WI38 (cell line): ENCODE measurements at regions not wholly inside any gene's neighbourhood (a gene's known extent, or its start where the extent isn't known, plus 50 kb on each side); places are given as distances from the start of the nearest gene placed in this dataset.

ENCODE experiments used
- H3K4me3 ChIP-seq: 2 replicates; pipeline ENCODE4 v1.5.1; 2011; ENCODE audit warnings: low read depth, mild to moderate bottlenecking, control low read depth, low read length
- TF ChIP-seq, protein P1 (sequence below): IDR thresholded peaks from 2 replicates; pipeline ENCODE4 v1.5.1; 2012; ENCODE audit warnings: low read depth, mild to moderate bottlenecking, control low read depth, low read length

DNA sequence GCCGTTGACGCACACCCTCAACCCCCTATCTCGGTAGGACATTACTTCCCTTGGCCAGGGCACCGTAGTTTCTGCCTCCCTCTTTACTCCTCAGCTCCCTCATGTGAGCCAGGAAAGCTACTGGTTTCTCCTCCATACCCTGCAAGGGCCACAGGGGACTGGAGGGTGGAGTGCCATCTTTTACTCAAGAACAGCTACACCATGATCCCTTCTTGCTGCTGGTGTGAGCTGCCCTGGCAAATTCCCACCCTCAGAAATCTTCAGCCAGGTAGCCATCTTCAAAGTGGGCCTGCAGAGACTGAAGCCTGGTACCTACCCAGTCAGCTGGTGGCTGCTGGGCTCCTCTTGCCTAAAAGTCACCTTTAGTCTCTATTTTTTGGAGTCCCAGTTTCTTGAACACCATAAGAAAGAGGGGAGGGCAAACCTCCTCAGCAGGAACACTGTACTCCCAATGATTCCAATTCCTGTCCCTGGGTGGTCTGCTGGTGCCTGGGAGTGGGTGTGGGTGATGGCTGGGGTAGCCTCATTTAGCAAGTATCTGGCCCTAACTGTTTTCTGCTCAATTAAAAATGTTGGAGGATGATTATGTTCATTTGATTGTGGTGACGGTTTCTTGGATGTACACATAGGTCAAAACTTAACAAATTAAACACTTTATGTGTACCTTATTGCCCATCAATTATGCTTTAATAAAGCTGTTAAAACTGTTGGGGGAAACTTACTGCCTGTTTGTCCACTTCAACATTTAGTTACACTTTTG is 105.0 kb upstream of the NPY start:
- TF ChIP-seq, protein P1, sequence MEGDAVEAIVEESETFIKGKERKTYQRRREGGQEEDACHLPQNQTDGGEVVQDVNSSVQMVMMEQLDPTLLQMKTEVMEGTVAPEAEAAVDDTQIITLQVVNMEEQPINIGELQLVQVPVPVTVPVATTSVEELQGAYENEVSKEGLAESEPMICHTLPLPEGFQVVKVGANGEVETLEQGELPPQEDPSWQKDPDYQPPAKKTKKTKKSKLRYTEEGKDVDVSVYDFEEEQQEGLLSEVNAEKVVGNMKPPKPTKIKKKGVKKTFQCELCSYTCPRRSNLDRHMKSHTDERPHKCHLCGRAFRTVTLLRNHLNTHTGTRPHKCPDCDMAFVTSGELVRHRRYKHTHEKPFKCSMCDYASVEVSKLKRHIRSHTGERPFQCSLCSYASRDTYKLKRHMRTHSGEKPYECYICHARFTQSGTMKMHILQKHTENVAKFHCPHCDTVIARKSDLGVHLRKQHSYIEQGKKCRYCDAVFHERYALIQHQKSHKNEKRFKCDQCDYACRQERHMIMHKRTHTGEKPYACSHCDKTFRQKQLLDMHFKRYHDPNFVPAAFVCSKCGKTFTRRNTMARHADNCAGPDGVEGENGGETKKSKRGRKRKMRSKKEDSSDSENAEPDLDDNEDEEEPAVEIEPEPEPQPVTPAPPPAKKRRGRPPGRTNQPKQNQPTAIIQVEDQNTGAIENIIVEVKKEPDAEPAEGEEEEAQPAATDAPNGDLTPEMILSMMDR, result no peak
- no peak overlapping the region for H3K4me3 ChIP-seq

DNA sequence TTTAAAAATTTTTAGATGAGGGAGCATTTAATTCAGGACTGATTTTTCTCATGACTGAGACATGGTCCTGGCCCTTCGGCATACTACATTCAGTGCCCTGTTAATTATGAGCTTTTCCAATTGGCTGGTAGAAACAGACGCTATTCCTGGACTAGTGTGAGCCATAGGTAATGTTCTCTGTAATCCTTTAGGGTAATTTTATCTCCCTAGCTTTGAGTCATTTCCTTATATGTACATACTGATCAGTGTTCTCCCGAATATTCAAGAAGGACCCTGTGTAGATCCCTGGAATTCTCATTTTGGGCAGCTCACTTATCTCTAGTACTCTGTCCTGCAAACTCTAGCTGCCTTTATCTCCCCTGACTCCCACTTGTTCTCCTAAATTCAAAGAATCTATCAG is 92.6 kb upstream of the NPY start:
- no peak overlapping the region for H3K4me3 ChIP-seq
- TF ChIP-seq, protein P1, result no peak

DNA sequence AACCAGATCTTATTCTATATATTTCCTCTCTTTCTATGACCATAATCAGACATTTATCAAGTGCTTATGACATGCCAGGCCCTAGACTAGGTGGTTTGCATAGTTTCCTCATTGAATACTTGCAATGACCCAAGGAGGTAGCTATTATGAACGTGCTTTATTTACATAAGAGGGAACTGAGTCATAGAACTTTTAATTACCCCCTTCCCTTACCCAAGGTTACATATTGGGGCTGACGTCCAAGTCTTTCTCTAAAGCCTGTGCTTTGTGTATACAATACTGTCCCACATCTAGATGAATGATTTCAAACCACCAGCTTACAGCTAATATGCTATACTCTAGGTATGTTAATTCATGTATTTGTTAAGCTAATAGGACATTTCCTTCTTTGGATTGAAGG is 91.9 kb upstream of the NPY start:
- H3K4me3 ChIP-seq, result no peak overlapping the region
- TF ChIP-seq, protein P1, result no peak

DNA sequence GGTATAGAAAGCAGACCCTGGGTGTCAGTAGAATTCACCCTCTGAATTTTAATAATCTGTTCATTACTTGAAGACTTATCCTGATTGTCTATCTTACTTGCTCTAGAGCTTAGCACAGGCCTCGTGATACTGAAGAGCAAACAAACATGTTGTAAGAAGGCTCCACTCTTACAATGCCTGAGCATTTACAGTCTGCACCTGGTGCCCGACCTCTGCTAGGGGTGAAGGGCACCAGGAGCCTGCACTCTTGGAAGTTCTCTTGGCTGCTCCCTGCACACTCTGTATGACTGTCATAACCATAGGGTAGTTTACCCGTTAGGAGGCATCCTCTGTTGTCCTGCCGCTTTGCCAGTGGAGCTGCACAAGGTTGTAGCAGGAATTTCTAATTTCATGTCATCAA is 91.3 kb upstream of the NPY start:
- TF ChIP-seq, protein P1, result no peak
- no peak overlapping the region for H3K4me3 ChIP-seq

DNA sequence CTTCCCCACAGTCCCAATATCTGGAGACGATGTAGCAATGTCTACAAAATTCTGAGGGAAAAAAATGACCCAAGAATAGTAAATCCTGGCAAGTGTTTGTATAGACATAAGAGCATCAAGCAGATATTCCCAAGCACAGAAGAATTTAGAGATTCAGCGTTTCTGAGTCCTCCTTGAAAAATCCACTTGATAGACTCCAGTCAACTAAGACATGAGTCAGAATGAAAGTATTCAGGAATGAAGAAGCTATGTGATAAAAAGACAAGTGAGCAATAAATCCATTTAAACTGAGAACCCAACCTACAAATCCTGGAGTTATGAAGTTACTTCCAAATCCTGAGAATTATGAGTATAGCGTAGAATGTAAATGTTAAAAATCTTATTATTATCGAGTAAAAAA is 86.1 kb upstream of the NPY start:
- TF ChIP-seq, protein P1, result no peak

DNA sequence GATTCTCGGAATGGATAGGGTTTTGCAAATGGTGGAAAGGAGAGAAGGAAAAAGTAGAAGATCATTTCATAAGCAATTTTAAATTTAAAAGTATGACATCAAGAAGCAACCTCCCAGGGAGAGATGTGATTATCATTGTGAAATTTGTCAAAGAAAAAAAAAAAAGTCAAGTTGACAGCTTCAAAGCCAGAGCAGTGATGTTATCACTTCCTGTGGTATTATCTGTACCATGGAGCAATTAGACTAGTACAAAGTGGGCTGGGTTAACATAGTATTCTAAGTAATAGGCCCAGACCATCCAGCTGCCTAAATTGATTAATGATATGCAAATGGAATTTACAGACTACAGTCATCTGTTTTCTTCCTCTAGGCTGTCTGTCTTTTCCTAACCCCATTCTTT is 84.0 kb upstream of the NPY start:
- H3K4me3 ChIP-seq, result no peak overlapping the region
- TF ChIP-seq, protein P1, result no peak

More for the DNA sequence above, 86.1 kb upstream of the NPY start:
- no peak overlapping the region for H3K4me3 ChIP-seq

DNA sequence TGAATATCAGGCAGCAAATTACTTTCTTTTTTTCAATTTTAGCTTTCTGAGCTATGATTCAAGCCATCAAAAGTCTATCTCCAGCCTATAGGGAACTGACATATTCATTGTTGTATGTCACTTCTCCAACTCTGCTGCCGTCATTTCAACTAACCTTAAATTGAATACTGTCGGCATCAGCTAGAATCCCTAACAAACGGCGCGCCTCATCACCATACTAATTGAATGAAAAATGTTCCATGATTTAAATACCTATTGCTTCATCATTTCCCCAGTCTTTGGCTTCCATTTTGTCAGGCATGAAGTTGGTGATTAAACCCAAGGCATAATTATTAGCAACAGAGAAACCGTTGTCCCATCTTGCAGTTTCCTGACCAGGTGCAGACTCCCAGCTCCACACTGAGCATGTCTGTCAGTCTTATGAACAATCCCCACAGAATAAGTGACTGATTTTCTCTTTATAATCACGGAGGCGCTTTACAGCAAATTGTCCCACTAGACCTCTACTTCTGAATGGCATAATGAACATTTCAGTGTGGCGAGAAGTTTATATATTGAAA is 83.5 kb upstream of the NPY start:
- TF ChIP-seq, protein P1, result no peak

More for the DNA sequence above, 83.5 kb upstream of the NPY start:
- no peak overlapping the region for H3K4me3 ChIP-seq
